SU-DHL-6 (cell line): ENCODE measurements at regions not wholly inside any gene's neighbourhood (a gene's known extent, or its start where the extent isn't known, plus 50 kb on each side); places are given as distances from the start of the nearest gene placed in this dataset.

ENCODE experiments used
- EZH2phosphoT487 ChIP-seq: fragments of 200-600 bp; sonication (generic), shearing (Covaris generic); conservative IDR thresholded peaks from 2 replicates; pipeline ENCODE4 v1.6.1; 2018; ENCODE audit warnings: mild to moderate bottlenecking, antibody characterized with exemption, low read length, moderate library complexity, mixed read lengths
- TF ChIP-seq, protein P1 (sequence below): fragments of 200-600 bp; sonication (generic); IDR thresholded peaks from one replicate; pipeline ENCODE4 v1.5.1; 2017; ENCODE audit warnings: antibody characterized with exemption, mild to moderate bottlenecking, low read length, moderate library complexity; ENCODE audit not compliant: insufficient read depth, poor library complexity, severe bottlenecking

DNA sequence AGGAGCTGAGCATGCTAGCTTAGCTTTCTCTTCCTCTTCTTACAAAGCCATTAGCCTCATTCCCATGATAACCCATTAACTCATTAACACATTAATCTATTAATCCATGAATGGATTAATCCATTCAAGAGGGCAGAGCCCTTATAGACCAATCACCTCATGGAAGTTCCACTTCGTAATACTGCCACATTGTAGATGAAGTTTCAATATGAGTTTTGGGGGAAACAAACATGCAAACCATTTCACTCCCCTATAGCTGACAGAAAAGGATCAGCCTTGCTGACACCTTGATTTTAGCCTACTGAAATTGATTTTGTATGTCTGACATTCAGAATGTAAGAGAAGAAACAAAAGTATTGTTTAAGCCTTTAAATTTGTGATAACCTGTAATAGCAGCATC, 251.8 kb upstream of the GALNTL6 start:
- TF ChIP-seq, protein P1, sequence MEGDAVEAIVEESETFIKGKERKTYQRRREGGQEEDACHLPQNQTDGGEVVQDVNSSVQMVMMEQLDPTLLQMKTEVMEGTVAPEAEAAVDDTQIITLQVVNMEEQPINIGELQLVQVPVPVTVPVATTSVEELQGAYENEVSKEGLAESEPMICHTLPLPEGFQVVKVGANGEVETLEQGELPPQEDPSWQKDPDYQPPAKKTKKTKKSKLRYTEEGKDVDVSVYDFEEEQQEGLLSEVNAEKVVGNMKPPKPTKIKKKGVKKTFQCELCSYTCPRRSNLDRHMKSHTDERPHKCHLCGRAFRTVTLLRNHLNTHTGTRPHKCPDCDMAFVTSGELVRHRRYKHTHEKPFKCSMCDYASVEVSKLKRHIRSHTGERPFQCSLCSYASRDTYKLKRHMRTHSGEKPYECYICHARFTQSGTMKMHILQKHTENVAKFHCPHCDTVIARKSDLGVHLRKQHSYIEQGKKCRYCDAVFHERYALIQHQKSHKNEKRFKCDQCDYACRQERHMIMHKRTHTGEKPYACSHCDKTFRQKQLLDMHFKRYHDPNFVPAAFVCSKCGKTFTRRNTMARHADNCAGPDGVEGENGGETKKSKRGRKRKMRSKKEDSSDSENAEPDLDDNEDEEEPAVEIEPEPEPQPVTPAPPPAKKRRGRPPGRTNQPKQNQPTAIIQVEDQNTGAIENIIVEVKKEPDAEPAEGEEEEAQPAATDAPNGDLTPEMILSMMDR: no peak
- no peak for TF ChIP-seq EZH2phosphoT487
